ENCODE measurements at regions not wholly inside any gene's neighbourhood (a gene's known extent, or its start where the extent isn't known, plus 50 kb on each side); places are given as distances from the start of the nearest gene placed in this dataset.

GRCh38 chr13:74201530-74201929, 67.3 kb upstream of the KLF12 start:
- peaks cover 30% of the 10 kb centered on the region for H3K27me3 Mint-ChIP-seq
- no peaks in the 10 kb centered on the region for H3K4me1 Mint-ChIP-seq
- H3K4me3 Mint-ChIP-seq: no peak overlapping the region

GRCh38 chr13:74200081-74200480, 65.9 kb upstream of the KLF12 start:
- H3K9me3 Mint-ChIP-seq: peaks cover 7% of the 10 kb centered on the region
- H3K27ac Mint-ChIP-seq: no peak overlapping the region
- intact Hi-C loops (cut with micrococcal nuclease): no loop called here
- no peak for DNase-seq
- H3K4me1 Mint-ChIP-seq: no peaks in the 10 kb centered on the region
- H3K36me3 Mint-ChIP-seq (ENCODE audit: low read depth): no peaks in the 10 kb centered on the region
- H3K4me3 Mint-ChIP-seq: no peak overlapping the region
- peaks cover 30% of the 10 kb centered on the region for H3K27me3 Mint-ChIP-seq

More at GRCh38 chr13:74201530-74201929, 67.3 kb upstream of the KLF12 start:
- DNase-seq: no peak
- Mint-ChIP-seq H3K36me3 (ENCODE audit: low read depth) (no peaks in the 10 kb centered on the region), H3K9me3 (peaks cover 7% of the 10 kb centered on the region), H3K27ac (no peak overlapping the region)
- intact Hi-C loops (cut with micrococcal nuclease): no loop called here

GRCh38 chr13:74197677-74198429, 63.6 kb upstream of the KLF12 start:
- intact Hi-C loops (cut with micrococcal nuclease): no loop called here
- no peak for DNase-seq

GRCh38 chr13:74194846-74195245, 60.6 kb upstream of the KLF12 start:
- Mint-ChIP-seq H3K36me3 (ENCODE audit: low read depth) (no peaks in the 10 kb centered on the region), H3K27me3 (no peaks in the 10 kb centered on the region), H3K4me1 (peaks cover 7% of the 10 kb centered on the region), H3K4me3 (no peak overlapping the region), H3K27ac (no peak overlapping the region), H3K9me3 (no peaks in the 10 kb centered on the region)
- no peak for DNase-seq
- intact Hi-C loops (cut with micrococcal nuclease): no loop called here

More at GRCh38 chr13:74197677-74198429, 63.6 kb upstream of the KLF12 start:
- no peak overlapping the region for H3K27ac Mint-ChIP-seq
- H3K27me3 Mint-ChIP-seq: peaks cover 18% of the 10 kb centered on the region
- no peaks in the 10 kb centered on the region for H3K36me3 Mint-ChIP-seq (ENCODE audit: low read depth)
- H3K4me3 Mint-ChIP-seq: no peak overlapping the region
- H3K4me1 Mint-ChIP-seq: peaks cover 4% of the 10 kb centered on the region
- H3K9me3 Mint-ChIP-seq: no peaks in the 10 kb centered on the region

GRCh38 chr13:74193391-74193790, 59.2 kb upstream of the KLF12 start:
- peaks cover 7% of the 10 kb centered on the region for H3K4me1 Mint-ChIP-seq
- no peaks in the 10 kb centered on the region for H3K9me3 Mint-ChIP-seq
- no peak overlapping the region for H3K27ac Mint-ChIP-seq
- intact Hi-C loops (cut with micrococcal nuclease): no loop called here
- no peak overlapping the region for H3K4me3 Mint-ChIP-seq
- DNase-seq: no peak
- no peaks in the 10 kb centered on the region for H3K27me3 Mint-ChIP-seq
- no peaks in the 10 kb centered on the region for H3K36me3 Mint-ChIP-seq (ENCODE audit: low read depth)

GRCh38 chr13:74191410-74191809, 57.2 kb upstream of the KLF12 start:
- no peak for DNase-seq
- peaks cover 7% of the 10 kb centered on the region for H3K4me1 Mint-ChIP-seq
- H3K36me3 Mint-ChIP-seq (ENCODE audit: low read depth): no peaks in the 10 kb centered on the region
- no peak overlapping the region for H3K4me3 Mint-ChIP-seq
- no peak overlapping the region for H3K27ac Mint-ChIP-seq
- no peaks in the 10 kb centered on the region for H3K9me3 Mint-ChIP-seq
- no peaks in the 10 kb centered on the region for H3K27me3 Mint-ChIP-seq
- intact Hi-C loops (cut with micrococcal nuclease): no loop called here

- no peaks in the 10 kb centered on the region for H3K9me3 Mint-ChIP-seq
- no peaks in the 10 kb centered on the region for H3K27me3 Mint-ChIP-seq
- intact Hi-C loops (cut with micrococcal nuclease): no loop called here
- DNase-seq: no peak
- no peaks in the 10 kb centered on the region for H3K36me3 Mint-ChIP-seq (ENCODE audit: low read depth)
- no peak overlapping the region for H3K4me3 Mint-ChIP-seq
- no peak overlapping the region for H3K27ac Mint-ChIP-seq
- peaks cover 7% of the 10 kb centered on the region for H3K4me1 Mint-ChIP-seq
Measured at GRCh38 chr13:74190999-74191398, 56.8 kb upstream of the KLF12 start.

- Mint-ChIP-seq H3K4me1 (peaks cover 2% of the 10 kb centered on the region), H3K9me3 (no peaks in the 10 kb centered on the region)
- intact Hi-C loops (cut with micrococcal nuclease): no loop called here
Measured at GRCh38 chr13:74187564-74187963, 53.4 kb upstream of the KLF12 start.

GRCh38 chr13:74184283-74184682, 50.1 kb upstream of the KLF12 start:
- no peak overlapping the region for H3K27ac Mint-ChIP-seq
- intact Hi-C loops (cut with micrococcal nuclease): no loop called here
- H3K4me1 Mint-ChIP-seq: no peaks in the 10 kb centered on the region
- H3K4me3 Mint-ChIP-seq: no peak overlapping the region
- DNase-seq: no peak
- H3K36me3 Mint-ChIP-seq (ENCODE audit: low read depth): no peaks in the 10 kb centered on the region
- no peaks in the 10 kb centered on the region for H3K9me3 Mint-ChIP-seq
- no peaks in the 10 kb centered on the region for H3K27me3 Mint-ChIP-seq

More at GRCh38 chr13:74187564-74187963, 53.4 kb upstream of the KLF12 start:
- no peaks in the 10 kb centered on the region for H3K36me3 Mint-ChIP-seq (ENCODE audit: low read depth)
- no peak for DNase-seq
- no peaks in the 10 kb centered on the region for H3K27me3 Mint-ChIP-seq
- no peak overlapping the region for H3K27ac Mint-ChIP-seq
- no peak overlapping the region for H3K4me3 Mint-ChIP-seq

All from activated CD4-positive, alpha-beta T cell treated with anti-CD3 and anti-CD28 coated beads, Interleukin-2, amount 10 ng/mL, durations not matched to agents 24 days and 14 days (primary cell).